HepG2 (cell line): ENCODE measurements at regions not wholly inside any gene's neighbourhood (a gene's known extent, or its start where the extent isn't known, plus 50 kb on each side); places are given as distances from the start of the nearest gene placed in this dataset.

Experiments
- ATAC-seq: fragments of 200-7000 bp; cut with Tn5 transposase; 3 replicates; pipeline ENCODE4 v1.9.1; 2020; ENCODE audit warnings: mild to moderate bottlenecking, moderate library complexity
- BruUV-seq: library from RNA; stranded (reverse); fragments of 400-500 nt; replicated peaks from 2 replicates; lab custom pipeline; 2021; lab: Mats Ljungman, UMichigan
- CTCF ChIA-PET: fragments of 300-600 bp; formaldehyde crosslinking; extraction: SDS; loops from one replicate; lab custom pipeline; 2021; ENCODE audit warnings: low total read pairs, inconsistent platforms, low intra/inter-chr PET ratio; lab: Yijun Ruan, JAX
- POLR2A ChIA-PET: fragments of 350-600 bp; sonication (Branson Sonifier 250); formaldehyde crosslinking; loops from one replicate; lab custom pipeline; 2020; ENCODE audit warnings: antibody characterized with exemption, inconsistent platforms; lab: Yijun Ruan, JAX
- DNase-seq: peaks from one replicate; pipeline ENCODE4 v3.0.0-alpha.2; 2015; ENCODE audit warnings: low spot score
- FAIRE-seq: peaks from 3 replicates; lab custom pipeline; 2011; peaks lifted over from hg19 to GRCh38; lab: Jason Lieb, UNC
- H2AFZ ChIP-seq: one replicate; pipeline ENCODE4 v1.6.1; 2011; ENCODE audit warnings: low read length, inconsistent platforms
- H3K27ac ChIP-seq: fragments of 300-600 bp; 3 replicates; pipeline ENCODE4 v1.8.0; 2011; ENCODE audit warnings: mixed run types, mild to moderate bottlenecking, mixed read lengths, low read length, inconsistent platforms; ENCODE audit not compliant: insufficient read depth; ENCODE audit errors: extremely low read length
- H3K27me3 ChIP-seq, 2 experiments: fragments of 200-600 bp in 1 of 2; 2 replicates in 1 of 2; 3 replicates in 1 of 2; pipeline versions ENCODE4 v1.6.0 to v1.8.0; 2011; ENCODE audit warnings: low read length in 2 of 2, mild to moderate bottlenecking in 2 of 2, moderate library complexity in 2 of 2, inconsistent platforms in 1 of 2; ENCODE audit not compliant: insufficient read depth in 2 of 2, control insufficient read depth in 1 of 2
- H3K36me3 ChIP-seq, 2 experiments: fragments of 200-600 bp in 1 of 2; replicated peaks in 1 of 2; 2 replicates in 1 of 2; 3 replicates in 1 of 2; pipeline versions ENCODE4 v1.5.1 to v1.8.0; 2011; ENCODE audit warnings: low read length in 2 of 2, inconsistent platforms in 1 of 2; ENCODE audit not compliant: insufficient read depth in 2 of 2, control insufficient read depth in 1 of 2
- H3K4me1 ChIP-seq: 2 replicates; pipeline ENCODE4 v1.5.1; 2012; ENCODE audit warnings: low read length, inconsistent platforms; ENCODE audit not compliant: insufficient read depth
- H3K4me2 ChIP-seq: 2 replicates; pipeline ENCODE4 v1.6.0; 2011; ENCODE audit warnings: low read depth, low read length, inconsistent platforms
- H3K4me3 ChIP-seq, 3 experiments: fragments of 200-600 bp in 1 of 3; sonication (generic), shearing (Covaris generic) in 1 of 3; replicated peaks in 1 of 3; 2 replicates each; pipeline ENCODE4 v1.5.1; 2011 to 2016; ENCODE audit warnings: low read length in 3 of 3, inconsistent platforms in 2 of 3, low read depth in 2 of 3, mild to moderate bottlenecking in 2 of 3, control low read depth in 1 of 3, mixed read lengths in 1 of 3; ENCODE audit not compliant: insufficient read depth in 1 of 3
- H3K79me2 ChIP-seq: one replicate; pipeline ENCODE4 v1.6.1; 2011; ENCODE audit warnings: low read length, inconsistent platforms; ENCODE audit not compliant: insufficient read depth
- H3K9ac ChIP-seq: 2 replicates; pipeline ENCODE4 v1.6.0; 2011; ENCODE audit warnings: mild to moderate bottlenecking, low read depth, low read length, inconsistent platforms; ENCODE audit not compliant: insufficient read depth
- H3K9me3 ChIP-seq: 2 replicates; pipeline ENCODE4 v1.5.1; 2012; ENCODE audit warnings: mild to moderate bottlenecking, low read length
- H4K20me1 ChIP-seq: 2 replicates; pipeline ENCODE4 v1.6.0; 2011; ENCODE audit warnings: inconsistent platforms, mild to moderate bottlenecking, low read length, moderate library complexity; ENCODE audit not compliant: insufficient read depth
- FOXJ3 ChIP-seq: sonication (generic); formaldehyde crosslinking; IDR thresholded peaks from 2 replicates; pipeline ENCODE4 v1.4.0; 2020; ENCODE audit warnings: missing genetic modification reagents, mild to moderate bottlenecking, borderline replicate concordance
- GLI4 ChIP-seq: sonication (generic); formaldehyde crosslinking; IDR thresholded peaks from 2 replicates; pipeline ENCODE4 v1.5.1; 2020; ENCODE audit warnings: missing genetic modification reagents, mild to moderate bottlenecking, moderate library complexity, borderline replicate concordance
- GMEB2 ChIP-seq: IDR thresholded peaks from 2 replicates; pipeline ENCODE4 v1.6.1; 2016; ENCODE audit warnings: missing biosample characterization, missing genetic modification reagents, low read depth
- KLF15 ChIP-seq: sonication (generic); formaldehyde crosslinking; IDR thresholded peaks from 2 replicates; pipeline ENCODE4 v1.8.1; 2023; ENCODE audit warnings: borderline replicate concordance, mild to moderate bottlenecking, inconsistent platforms, missing genetic modification reagents, mixed read lengths
- MAFG ChIP-seq: sonication (generic); formaldehyde crosslinking; IDR thresholded peaks from 2 replicates; pipeline ENCODE4 v1.5.1; 2020; ENCODE audit warnings: mild to moderate bottlenecking, missing genetic modification reagents
- NCOR1 ChIP-seq: fragments of 200-600 bp; sonication (generic); IDR thresholded peaks from 2 replicates; pipeline ENCODE4 v1.7.0; 2017; ENCODE audit warnings: antibody characterized with exemption, low read length, borderline replicate concordance
- ZBTB10 ChIP-seq: sonication (generic); formaldehyde crosslinking; IDR thresholded peaks from 2 replicates; pipeline ENCODE4 v1.4.0; 2020; ENCODE audit warnings: missing genetic modification reagents, borderline replicate concordance
- ZHX1 ChIP-seq: sonication (generic); formaldehyde crosslinking; IDR thresholded peaks from 2 replicates; pipeline ENCODE4 v1.8.1; 2022; ENCODE audit warnings: low read depth, mild to moderate bottlenecking, missing genetic modification reagents
- ZMAT5 ChIP-seq: sonication (generic); formaldehyde crosslinking; IDR thresholded peaks from 2 replicates; pipeline ENCODE4 v1.5.0; 2020; ENCODE audit warnings: mild to moderate bottlenecking, low read depth, missing genetic modification reagents, borderline replicate concordance
- ZNF549 ChIP-seq: sonication (generic); formaldehyde crosslinking; IDR thresholded peaks from 2 replicates; pipeline ENCODE4 v1.5.0; 2020; ENCODE audit warnings: missing genetic modification reagents
- ZNF605 ChIP-seq: sonication (generic); formaldehyde crosslinking; IDR thresholded peaks from 2 replicates; pipeline ENCODE4 v1.8.0; 2022; ENCODE audit warnings: mild to moderate bottlenecking, missing genetic modification reagents
- ZNF691 ChIP-seq: sonication (generic); formaldehyde crosslinking; IDR thresholded peaks from 2 replicates; pipeline ENCODE4 v1.4.0; 2020; ENCODE audit warnings: missing genetic modification reagents, low read depth, mild to moderate bottlenecking, borderline replicate concordance
- ZNF784 ChIP-seq: sonication (generic); formaldehyde crosslinking; IDR thresholded peaks from 2 replicates; pipeline ENCODE4 v1.5.1; 2020; ENCODE audit warnings: missing genetic modification reagents, mild to moderate bottlenecking, borderline replicate concordance
- WGBS: methylation state at CpG from one replicate; pipeline ENCODE4 v1.1.6; 2017; ENCODE audit warnings: low lambda C conversion rate; 5-methylcytosine and 5-hydroxymethylcytosine counted together
- in situ Hi-C: cut with HindIII; loops from 2 replicates; pipeline ENCODE4 v1.10.0; 2017; ENCODE audit warnings: low pct_unique_long_range_greater_than_20kb; ENCODE audit not compliant: extremely low pct_ligation_motif_present
- intact Hi-C: fragments of 100-400 bp; cut with micrococcal nuclease; formaldehyde crosslinking; loops from one replicate; pipeline ENCODE4 v1.10.0; 2022; ENCODE audit not compliant: unreplicated experiment

- in situ Hi-C loops (no loop called here), intact Hi-C loops (no loop called here)
- Histone ChIP-seq H3K9ac (no peak overlapping the region), H2AFZ (no peak overlapping the region), H3K4me3 (no peak overlapping the region), H3K27me3 (peaks cover 0 to 8% of the 10 kb centered on the region in 2 experiments; a peak in 1 of 5 replicates), H3K4me2 (no peak overlapping the region), H3K27ac (no peak overlapping the region), H3K79me2 (no peaks in the 10 kb centered on the region), H4K20me1 (no peaks in the 10 kb centered on the region), H3K4me1 (no peaks in the 10 kb centered on the region), H3K9me3 (no peaks in the 10 kb centered on the region), H3K36me3 (no peaks in the 10 kb centered on the region)
- ATAC-seq (no peak), FAIRE-seq (no peak), DNase-seq (no peak)
- WGBS = 0% methylated on average over 1 of the region's 1 CpG
- CTCF ChIA-PET = no interaction called here
- POLR2A ChIA-PET = no interaction called here
- no TSS peak for BruUV-seq
- TF ChIP-seq FOXJ3 (CRISPR knock-in tag) = no peak
- TF ChIP-seq GMEB2 = no peak
- no peak for TF ChIP-seq ZNF605
- no peak for TF ChIP-seq NCOR1
- TF ChIP-seq ZHX1 (CRISPR knock-in tag) = no peak
- TF ChIP-seq ZMAT5 (CRISPR knock-in tag) = no peak
- TF ChIP-seq ZBTB10 (CRISPR knock-in tag) = no peak
- TF ChIP-seq KLF15 (CRISPR knock-in tag) = no peak
- no peak for TF ChIP-seq ZNF784
- TF ChIP-seq MAFG = no peak
- no peak for TF ChIP-seq GLI4 (CRISPR knock-in tag)
- TF ChIP-seq ZNF691 (CRISPR knock-in tag) = no peak
- TF ChIP-seq ZNF549 (CRISPR knock-in tag) = no peak
Observed at GRCh38 chr7:34307540-34307939, 350.5 kb upstream of the NPSR1 start.
